PC-9 (cell line): ENCODE measurements at regions not wholly inside any gene's neighbourhood (a gene's known extent, or its start where the extent isn't known, plus 50 kb on each side); places are given as distances from the start of the nearest gene placed in this dataset.

Experiments used
- EZH2 ChIP-seq: fragments of 200-600 bp; sonication (generic); IDR thresholded peaks from 2 replicates; pipeline ENCODE4 v1.8.0; 2017; ENCODE audit warnings: antibody characterized with exemption, low read depth
- TF ChIP-seq, protein P1 (sequence below): fragments of 200-600 bp; sonication (generic); conservative IDR thresholded peaks from 2 replicates; pipeline ENCODE4 v1.6.1; 2017; ENCODE audit warnings: mixed run types, antibody characterized with exemption, mild to moderate bottlenecking, moderate library complexity

DNA sequence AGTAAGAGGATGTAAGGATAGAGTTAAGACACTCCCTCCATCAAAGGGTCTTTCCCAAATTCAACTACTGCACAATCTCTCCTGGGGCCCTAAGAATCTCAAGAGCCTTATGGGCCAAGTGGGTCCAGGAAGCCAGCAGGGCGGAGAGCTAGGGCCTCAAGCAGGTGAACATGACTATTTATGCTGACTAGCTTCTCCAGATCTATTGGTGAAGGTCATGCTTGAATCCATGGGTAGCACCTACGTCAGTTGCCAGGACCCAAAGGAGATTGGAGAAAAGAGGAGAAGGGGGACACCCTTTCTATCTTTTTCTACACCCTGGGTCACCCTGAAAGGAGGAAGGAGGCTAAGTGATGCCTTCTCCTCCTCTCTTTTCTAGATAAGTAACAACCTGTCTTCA, 534.2 kb upstream of the MIS18BP1 start:
- TF ChIP-seq, protein P1, sequence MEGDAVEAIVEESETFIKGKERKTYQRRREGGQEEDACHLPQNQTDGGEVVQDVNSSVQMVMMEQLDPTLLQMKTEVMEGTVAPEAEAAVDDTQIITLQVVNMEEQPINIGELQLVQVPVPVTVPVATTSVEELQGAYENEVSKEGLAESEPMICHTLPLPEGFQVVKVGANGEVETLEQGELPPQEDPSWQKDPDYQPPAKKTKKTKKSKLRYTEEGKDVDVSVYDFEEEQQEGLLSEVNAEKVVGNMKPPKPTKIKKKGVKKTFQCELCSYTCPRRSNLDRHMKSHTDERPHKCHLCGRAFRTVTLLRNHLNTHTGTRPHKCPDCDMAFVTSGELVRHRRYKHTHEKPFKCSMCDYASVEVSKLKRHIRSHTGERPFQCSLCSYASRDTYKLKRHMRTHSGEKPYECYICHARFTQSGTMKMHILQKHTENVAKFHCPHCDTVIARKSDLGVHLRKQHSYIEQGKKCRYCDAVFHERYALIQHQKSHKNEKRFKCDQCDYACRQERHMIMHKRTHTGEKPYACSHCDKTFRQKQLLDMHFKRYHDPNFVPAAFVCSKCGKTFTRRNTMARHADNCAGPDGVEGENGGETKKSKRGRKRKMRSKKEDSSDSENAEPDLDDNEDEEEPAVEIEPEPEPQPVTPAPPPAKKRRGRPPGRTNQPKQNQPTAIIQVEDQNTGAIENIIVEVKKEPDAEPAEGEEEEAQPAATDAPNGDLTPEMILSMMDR = no peak
- no peak for TF ChIP-seq EZH2
